BJ (cell line): ENCODE measurements at regions not wholly inside any gene's neighbourhood (a gene's known extent, or its start where the extent isn't known, plus 50 kb on each side); places are given as distances from the start of the nearest gene placed in this dataset.

Experiments
- CTCF ChIA-PET: fragments of 350-600 bp; formaldehyde crosslinking; extraction: SDS; loops from one replicate; lab custom pipeline; 2021; ENCODE audit warnings: antibody characterized with exemption, inconsistent platforms; lab: Yijun Ruan, JAX
- POLR2A ChIA-PET: fragments of 300-600 bp; sonication (Branson Sonifier 250); formaldehyde crosslinking; extraction: SDS; loops from one replicate; lab custom pipeline; 2021; ENCODE audit warnings: antibody characterized with exemption; lab: Charles Lee
- DNase-seq: peaks from one replicate; pipeline ENCODE4 v3.0.0-alpha.2; 2011; ENCODE audit warnings: low read depth
- H3K27me3 ChIP-seq: 2 replicates; pipeline ENCODE4 v1.6.0; 2011; ENCODE audit warnings: low read length; ENCODE audit not compliant: control insufficient read depth, insufficient read depth
- H3K36me3 ChIP-seq: 2 replicates; pipeline ENCODE4 v1.5.1; 2011; ENCODE audit warnings: low read length; ENCODE audit not compliant: control insufficient read depth, insufficient read depth
- H3K4me3 ChIP-seq: 2 replicates; pipeline ENCODE4 v1.5.1; 2011; ENCODE audit warnings: low read depth, mild to moderate bottlenecking, control low read depth, low read length
- TF ChIP-seq, protein P1 (sequence below): IDR thresholded peaks from 2 replicates; pipeline ENCODE4 v1.5.1; 2011; ENCODE audit warnings: low read depth, mild to moderate bottlenecking, control low read depth, inconsistent platforms, low read length, moderate library complexity; ENCODE audit not compliant: insufficient read depth

GRCh38 chr2:343355-343754 lies 55.5 kb upstream of the ALKAL2 start:
- TF ChIP-seq, protein P1, sequence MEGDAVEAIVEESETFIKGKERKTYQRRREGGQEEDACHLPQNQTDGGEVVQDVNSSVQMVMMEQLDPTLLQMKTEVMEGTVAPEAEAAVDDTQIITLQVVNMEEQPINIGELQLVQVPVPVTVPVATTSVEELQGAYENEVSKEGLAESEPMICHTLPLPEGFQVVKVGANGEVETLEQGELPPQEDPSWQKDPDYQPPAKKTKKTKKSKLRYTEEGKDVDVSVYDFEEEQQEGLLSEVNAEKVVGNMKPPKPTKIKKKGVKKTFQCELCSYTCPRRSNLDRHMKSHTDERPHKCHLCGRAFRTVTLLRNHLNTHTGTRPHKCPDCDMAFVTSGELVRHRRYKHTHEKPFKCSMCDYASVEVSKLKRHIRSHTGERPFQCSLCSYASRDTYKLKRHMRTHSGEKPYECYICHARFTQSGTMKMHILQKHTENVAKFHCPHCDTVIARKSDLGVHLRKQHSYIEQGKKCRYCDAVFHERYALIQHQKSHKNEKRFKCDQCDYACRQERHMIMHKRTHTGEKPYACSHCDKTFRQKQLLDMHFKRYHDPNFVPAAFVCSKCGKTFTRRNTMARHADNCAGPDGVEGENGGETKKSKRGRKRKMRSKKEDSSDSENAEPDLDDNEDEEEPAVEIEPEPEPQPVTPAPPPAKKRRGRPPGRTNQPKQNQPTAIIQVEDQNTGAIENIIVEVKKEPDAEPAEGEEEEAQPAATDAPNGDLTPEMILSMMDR = no peak
- POLR2A ChIA-PET = no interaction called here
- no peaks in the 10 kb centered on the region for H3K27me3 ChIP-seq
- H3K4me3 ChIP-seq = no peak overlapping the region
- CTCF ChIA-PET = no interaction called here
- no peak for DNase-seq
- H3K36me3 ChIP-seq = no peaks in the 10 kb centered on the region

DNA sequence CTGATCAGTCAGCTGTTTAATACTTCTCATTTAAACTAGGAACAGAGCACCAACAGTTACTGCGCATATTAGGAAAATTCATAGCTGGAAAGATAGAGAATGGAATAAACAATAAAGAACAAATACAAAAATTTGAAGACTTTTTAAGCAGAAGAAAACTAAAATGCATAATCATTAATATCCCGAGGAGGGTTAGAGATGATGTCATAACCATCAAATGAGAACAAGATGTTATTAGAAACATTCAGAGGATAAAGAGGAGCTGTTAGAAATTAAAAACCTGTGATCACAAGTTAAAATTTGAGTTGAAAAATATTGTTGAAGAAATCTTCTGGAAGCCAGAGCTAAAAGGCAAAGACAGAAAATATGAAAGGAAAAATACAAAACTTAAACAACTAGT lies 54.0 kb upstream of the ALKAL2 start:
- Histone ChIP-seq H3K4me3 (no peak overlapping the region), H3K27me3 (no peaks in the 10 kb centered on the region), H3K36me3 (no peaks in the 10 kb centered on the region)
- DNase-seq = no peak
- ChIA-PET CTCF (no interaction called here), POLR2A (no interaction called here)
- TF ChIP-seq, protein P1 = no peak

- ChIA-PET POLR2A (no interaction called here), CTCF (interaction anchor here (0.6 kb wide), 1 partner anchor 24 kb away, joined by 3 read pairs; no protein-coding TSS in a partner anchor)
- H3K4me3 ChIP-seq = no peak overlapping the region
- DNase-seq = no peak
- H3K36me3 ChIP-seq = no peaks in the 10 kb centered on the region
- H3K27me3 ChIP-seq = no peaks in the 10 kb centered on the region
- TF ChIP-seq, protein P1 = no peak
Measured at GRCh38 chr2:341017-341542, 53.2 kb upstream of the ALKAL2 start.
